Small intestine (tissue), 7 donors: ENCODE measurements at regions not wholly inside any gene's neighbourhood (a gene's known extent, or its start where the extent isn't known, plus 50 kb on each side); places are given as distances from the start of the nearest gene placed in this dataset.

Source experiments
- DNase-seq, 2 donors: peaks; one replicate each; pipeline versions ENCODE4 v3.0.0 to v3.0.0-alpha.2; 2013
- FAIRE-seq: peaks from 2 replicates; lab custom pipeline; 2012; peaks lifted over from hg19 to GRCh38; lab: Jason Lieb, UNC
- H3K27ac ChIP-seq, 3 donors: one replicate each; pipeline ENCODE4 v1.5.1; 2013; ENCODE audit warnings: low read length in 2 of 3, mild to moderate bottlenecking in 2 of 3, control low read depth in 1 of 3, inconsistent platforms in 1 of 3, low read depth in 1 of 3, moderate library complexity in 1 of 3
- H3K27me3 ChIP-seq, 3 donors: one replicate each; pipeline ENCODE4 v1.6.1; 2013; ENCODE audit warnings: low read length in 3 of 3, inconsistent platforms in 1 of 3; ENCODE audit not compliant: control insufficient read depth in 3 of 3, insufficient read depth in 3 of 3
- H3K36me3 ChIP-seq, 3 donors: one replicate each; pipeline ENCODE4 v1.6.1; 2013; ENCODE audit warnings: low read length in 3 of 3, inconsistent platforms in 1 of 3, low read depth in 1 of 3, mild to moderate bottlenecking in 1 of 3, moderate library complexity in 1 of 3; ENCODE audit not compliant: control insufficient read depth in 3 of 3, insufficient read depth in 2 of 3
- H3K4me1 ChIP-seq, 3 donors: one replicate each; pipeline ENCODE4 v1.6.1; 2013; ENCODE audit warnings: low read length in 2 of 3, inconsistent platforms in 1 of 3, low read depth in 1 of 3, mild to moderate bottlenecking in 1 of 3, moderate library complexity in 1 of 3; ENCODE audit not compliant: control insufficient read depth in 3 of 3, insufficient read depth in 2 of 3
- H3K4me3 ChIP-seq, 3 donors: one replicate each; pipeline ENCODE4 v1.5.1; 2013; ENCODE audit warnings: low read length in 3 of 3, control low read depth in 1 of 3, inconsistent platforms in 1 of 3, low read depth in 1 of 3, mild to moderate bottlenecking in 1 of 3, moderate library complexity in 1 of 3
- H3K9me3 ChIP-seq, 2 donors: one replicate each; pipeline ENCODE4 v1.6.1; 2013; ENCODE audit warnings: low read depth in 1 of 2, low read length in 1 of 2; ENCODE audit not compliant: control insufficient read depth in 2 of 2, insufficient read depth in 1 of 2
- WGBS, 3 donors: extraction: QIAGEN DNeasy Blood & Tissue Kit; methylation state at CpG; one replicate each; pipeline ENCODE4 v1.1.7; 2013; 5-methylcytosine and 5-hydroxymethylcytosine counted together
- donor health status: healthy with polysubstance abuse.
- donor health status: control.
- donor health status: control.
- donor health status: Bipolar disorder and iron deficiency.
- donor health status: healthy.

GRCh38 chr7:125370502-125370901 lies 440.9 kb upstream of the POT1 start:
- FAIRE-seq (no peak), DNase-seq (no peak)
- no peak overlapping the region for H3K27ac ChIP-seq
- no peak overlapping the region for H3K4me3 ChIP-seq
- no peaks in the 10 kb centered on the region for H3K4me1 ChIP-seq
- H3K27me3 ChIP-seq: no peaks in the 10 kb centered on the region
- no peaks in the 10 kb centered on the region for H3K36me3 ChIP-seq
- H3K9me3 ChIP-seq: no peaks in the 10 kb centered on the region
- 55 to 76% (median 58%) methylated on average over 2 of the region's 2 CpGs for WGBS, 3 donors

- H3K27me3 ChIP-seq: no peaks in the 10 kb centered on the region
- no peak overlapping the region for H3K27ac ChIP-seq
- no peaks in the 10 kb centered on the region for H3K9me3 ChIP-seq
- no peak overlapping the region for H3K4me3 ChIP-seq
- H3K4me1 ChIP-seq: no peaks in the 10 kb centered on the region
- no peaks in the 10 kb centered on the region for H3K36me3 ChIP-seq
- WGBS, 3 donors: 56 to 62% (median 59%) methylated on average over 4 of the region's 4 CpGs
- DNase-seq: no peak
- no peak for FAIRE-seq
These were observed 434.2 kb upstream of the POT1 start for GRCh38 chr7:125363873-125364272.

- no peak for FAIRE-seq
- Histone ChIP-seq H3K27me3 (no peaks in the 10 kb centered on the region), H3K27ac (no peak overlapping the region), H3K9me3 (no peaks in the 10 kb centered on the region), H3K4me3 (no peak overlapping the region), H3K4me1 (no peaks in the 10 kb centered on the region), H3K36me3 (no peaks in the 10 kb centered on the region)
- DNase-seq: no peak
- WGBS, 3 donors: 52 to 64% (median 57%) methylated on average over 3 of the region's 3 CpGs
These were observed 429.0 kb upstream of the POT1 start for GRCh38 chr7:125358551-125359167.

GRCh38 chr7:125357676-125358455 lies 428.2 kb upstream of the POT1 start:
- 29 to 67% (median 50%) methylated on average over 1 of the region's 1 CpG for WGBS, 3 donors
- H3K4me1 ChIP-seq: no peaks in the 10 kb centered on the region
- H3K9me3 ChIP-seq: peaks cover 0 to under 1% of the 10 kb centered on the region in 2 donors
- no peak for DNase-seq
- no peak overlapping the region for H3K4me3 ChIP-seq
- no peak for FAIRE-seq
- no peaks in the 10 kb centered on the region for H3K27me3 ChIP-seq
- no peaks in the 10 kb centered on the region for H3K36me3 ChIP-seq
- H3K27ac ChIP-seq: no peak overlapping the region

GRCh38 chr7:125355899-125356298 lies 426.3 kb upstream of the POT1 start:
- Histone ChIP-seq H3K36me3 (no peaks in the 10 kb centered on the region), H3K4me3 (no peak overlapping the region), H3K27ac (no peak overlapping the region), H3K9me3 (peaks cover 0 to 2% of the 10 kb centered on the region in 2 donors), H3K4me1 (no peaks in the 10 kb centered on the region), H3K27me3 (no peaks in the 10 kb centered on the region)
- FAIRE-seq: no peak
- DNase-seq: no peak
- 49 to 58% (median 51%) methylated on average over 6 of the region's 6 CpGs for WGBS, 3 donors

GRCh38 chr7:125347269-125347668 lies 417.6 kb upstream of the POT1 start:
- Histone ChIP-seq H3K27me3 (no peaks in the 10 kb centered on the region), H3K36me3 (no peaks in the 10 kb centered on the region), H3K27ac (no peak overlapping the region), H3K4me1 (no peaks in the 10 kb centered on the region), H3K9me3 (no peaks in the 10 kb centered on the region), H3K4me3 (no peak overlapping the region)
- DNase-seq (no peak), FAIRE-seq (no peak)
- WGBS, 3 donors: 57 to 85% (median 85%) methylated on average over 6 of the region's 6 CpGs

- no peaks in the 10 kb centered on the region for H3K36me3 ChIP-seq
- FAIRE-seq (no peak), DNase-seq (no peak)
- H3K9me3 ChIP-seq: peaks cover 0 to 3% of the 10 kb centered on the region in 2 donors
- no peaks in the 10 kb centered on the region for H3K4me1 ChIP-seq
- WGBS, 3 donors: 79 to 92% (median 83%) methylated on average over 4 of the region's 4 CpGs
- no peak overlapping the region for H3K27ac ChIP-seq
- no peak overlapping the region for H3K4me3 ChIP-seq
- no peaks in the 10 kb centered on the region for H3K27me3 ChIP-seq
These were observed 408.5 kb upstream of the POT1 start for GRCh38 chr7:125338110-125338509.

- Histone ChIP-seq H3K4me3 (no peak overlapping the region), H3K27me3 (no peaks in the 10 kb centered on the region), H3K36me3 (no peaks in the 10 kb centered on the region), H3K4me1 (no peaks in the 10 kb centered on the region), H3K9me3 (peaks cover 0 to 3% of the 10 kb centered on the region in 2 donors), H3K27ac (no peak overlapping the region)
- WGBS, 3 donors: 73 to 82% (median 79%) methylated on average over 4 of the region's 4 CpGs
- DNase-seq (no peak), FAIRE-seq (no peak)
These were observed 406.7 kb upstream of the POT1 start for GRCh38 chr7:125336326-125336725.
